ENCODE measurements at regions not wholly inside any gene's neighbourhood (a gene's known extent, or its start where the extent isn't known, plus 50 kb on each side); places are given as distances from the start of the nearest gene placed in this dataset.

DNA sequence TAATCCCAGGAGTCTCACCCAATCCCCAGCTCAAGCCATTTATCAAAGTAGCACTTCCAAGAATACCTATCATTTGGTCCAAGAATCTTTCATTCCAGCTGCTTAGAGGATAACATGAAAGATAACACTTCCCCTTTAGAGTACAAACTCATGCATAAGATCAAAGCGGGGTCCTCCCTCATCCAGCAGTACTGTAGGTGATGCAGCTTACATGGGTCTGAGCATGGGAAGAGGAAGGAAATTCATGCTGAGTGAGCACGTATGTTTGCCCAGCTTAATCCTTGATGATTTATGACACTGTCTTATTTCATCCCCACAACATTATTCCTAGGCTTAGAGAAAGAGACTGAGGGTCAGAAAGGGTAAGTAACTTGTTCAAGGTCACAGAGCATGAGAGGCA lies 167.1 kb upstream of the GJB5 start:
- Histone ChIP-seq H3K9me3 (ENCODE audit: control insufficient read depth, insufficient read depth, low read depth, low read length) (no peaks in the 10 kb centered on the region), H3K4me3 (ENCODE audit: low read depth in 2 of 2, low read length in 2 of 2) (no peak overlapping the region), H3K4me1 (ENCODE audit: control insufficient read depth, insufficient read depth, low read length) (no peaks in the 10 kb centered on the region), H3K27me3 (ENCODE audit: control insufficient read depth, insufficient read depth, low read length) (no peaks in the 10 kb centered on the region), H3K27ac (ENCODE audit: low read length) (no peak overlapping the region), H3K36me3 (ENCODE audit: control insufficient read depth, insufficient read depth, low read length) (no peaks in the 10 kb centered on the region)
- intact Hi-C loops (cut with micrococcal nuclease; ENCODE audit: unreplicated experiment): no loop called here
- TF ChIP-seq CTCF (IDR thresholded peaks at IDR 0.05): no peak
- TF ChIP-seq SIN3A (IDR thresholded peaks at IDR 0.05; ENCODE audit: borderline replicate concordance, insufficient read depth, low read depth, low read length): no peak
- TF ChIP-seq, protein P1, sequence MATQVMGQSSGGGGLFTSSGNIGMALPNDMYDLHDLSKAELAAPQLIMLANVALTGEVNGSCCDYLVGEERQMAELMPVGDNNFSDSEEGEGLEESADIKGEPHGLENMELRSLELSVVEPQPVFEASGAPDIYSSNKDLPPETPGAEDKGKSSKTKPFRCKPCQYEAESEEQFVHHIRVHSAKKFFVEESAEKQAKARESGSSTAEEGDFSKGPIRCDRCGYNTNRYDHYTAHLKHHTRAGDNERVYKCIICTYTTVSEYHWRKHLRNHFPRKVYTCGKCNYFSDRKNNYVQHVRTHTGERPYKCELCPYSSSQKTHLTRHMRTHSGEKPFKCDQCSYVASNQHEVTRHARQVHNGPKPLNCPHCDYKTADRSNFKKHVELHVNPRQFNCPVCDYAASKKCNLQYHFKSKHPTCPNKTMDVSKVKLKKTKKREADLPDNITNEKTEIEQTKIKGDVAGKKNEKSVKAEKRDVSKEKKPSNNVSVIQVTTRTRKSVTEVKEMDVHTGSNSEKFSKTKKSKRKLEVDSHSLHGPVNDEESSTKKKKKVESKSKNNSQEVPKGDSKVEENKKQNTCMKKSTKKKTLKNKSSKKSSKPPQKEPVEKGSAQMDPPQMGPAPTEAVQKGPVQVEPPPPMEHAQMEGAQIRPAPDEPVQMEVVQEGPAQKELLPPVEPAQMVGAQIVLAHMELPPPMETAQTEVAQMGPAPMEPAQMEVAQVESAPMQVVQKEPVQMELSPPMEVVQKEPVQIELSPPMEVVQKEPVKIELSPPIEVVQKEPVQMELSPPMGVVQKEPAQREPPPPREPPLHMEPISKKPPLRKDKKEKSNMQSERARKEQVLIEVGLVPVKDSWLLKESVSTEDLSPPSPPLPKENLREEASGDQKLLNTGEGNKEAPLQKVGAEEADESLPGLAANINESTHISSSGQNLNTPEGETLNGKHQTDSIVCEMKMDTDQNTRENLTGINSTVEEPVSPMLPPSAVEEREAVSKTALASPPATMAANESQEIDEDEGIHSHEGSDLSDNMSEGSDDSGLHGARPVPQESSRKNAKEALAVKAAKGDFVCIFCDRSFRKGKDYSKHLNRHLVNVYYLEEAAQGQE (IDR thresholded peaks at IDR 0.05; ENCODE audit: insufficient read depth in 1 of 2, low read depth in 2 of 2, low read length in 1 of 2): no peak
- no peak for TF ChIP-seq POLR2AphosphoS5 (IDR thresholded peaks at IDR 0.05; ENCODE audit: low read depth, low read length)
- TF ChIP-seq TCF7L2 (IDR thresholded peaks at IDR 0.05; ENCODE audit: low read depth, low read length): no peak
- BruUV-seq (replicated peaks): no TSS peak
- CTCF ChIA-PET: no interaction called here
- POLR2A ChIA-PET: no interaction called here
- in situ Hi-C loops (cut with HindIII; ENCODE audit: low pct_unique_long_range_greater_than_20kb, low sequenced_read_pairs): no loop called here
- DNase-seq (ENCODE audit: low read depth, low spot score) (no peak), ATAC-seq (no peak)

GRCh38 chr1:34590211-34590623 lies 164.6 kb upstream of the GJB5 start:
- ATAC-seq (no peak), DNase-seq (ENCODE audit: low read depth, low spot score) (no peak)
- Histone ChIP-seq H3K27me3 (ENCODE audit: control insufficient read depth, insufficient read depth, low read length) (peaks cover 2% of the 10 kb centered on the region; the same call in 1 of the 2 replicates), H3K27ac (ENCODE audit: low read length) (no peak overlapping the region), H3K9me3 (ENCODE audit: control insufficient read depth, insufficient read depth, low read depth, low read length) (no peaks in the 10 kb centered on the region), H3K4me3 (ENCODE audit: low read depth in 2 of 2, low read length in 2 of 2) (no peak overlapping the region), H3K4me1 (ENCODE audit: control insufficient read depth, insufficient read depth, low read length) (no peaks in the 10 kb centered on the region), H3K36me3 (ENCODE audit: control insufficient read depth, insufficient read depth, low read length) (no peaks in the 10 kb centered on the region)
- in situ Hi-C loops (cut with HindIII; ENCODE audit: low pct_unique_long_range_greater_than_20kb, low sequenced_read_pairs): no loop called here
- ChIA-PET POLR2A (no interaction called here), CTCF (no interaction called here)
- intact Hi-C loops (cut with micrococcal nuclease; ENCODE audit: unreplicated experiment): loop anchor here (10.0 kb wide), 1 partner anchor 125 kb away; no protein-coding TSS in a partner anchor
- TF ChIP-seq, protein P1 (IDR thresholded peaks at IDR 0.05; ENCODE audit: insufficient read depth in 1 of 2, low read depth in 2 of 2, low read length in 1 of 2): no peak
- TF ChIP-seq CTCF (IDR thresholded peaks at IDR 0.05) (no peak), TCF7L2 (IDR thresholded peaks at IDR 0.05; ENCODE audit: low read depth, low read length) (no peak), SIN3A (IDR thresholded peaks at IDR 0.05; ENCODE audit: borderline replicate concordance, insufficient read depth, low read depth, low read length) (no peak), POLR2AphosphoS5 (IDR thresholded peaks at IDR 0.05; ENCODE audit: low read depth, low read length) (no peak)
- BruUV-seq (replicated peaks): no TSS peak

Data from Panc1 (cell line).